Stimulated activated CD4-positive, alpha-beta T cell treated with anti-CD3 and anti-CD28 coated beads, Interleukin-15, amount 100 ng/mL, for 24 hours (primary cell): ENCODE measurements at regions not wholly inside any gene's neighbourhood (a gene's known extent, or its start where the extent isn't known, plus 50 kb on each side); places are given as distances from the start of the nearest gene placed in this dataset.

ENCODE experiments used
- DNase-seq: peaks from one replicate; pipeline ENCODE4 v3.0.0-alpha.2; 2020

GRCh38 chr20:63085151-63085861, 78.5 kb upstream of the BHLHE23 start:
- no peak for DNase-seq

GRCh38 chr20:63084563-63084927, 77.8 kb upstream of the BHLHE23 start:
- DNase-seq, result no peak

- no peak for DNase-seq
Observed at GRCh38 chr20:63083831-63084562, 77.2 kb upstream of the BHLHE23 start.

GRCh38 chr20:63082939-63083735, 76.4 kb upstream of the BHLHE23 start:
- DNase-seq, result no peak

- peak; percentile 33 for DNase-seq
Observed at GRCh38 chr20:63082308-63082938, 75.7 kb upstream of the BHLHE23 start.

- DNase-seq, result no peak
Observed at GRCh38 chr20:63081831-63082230, 75.1 kb upstream of the BHLHE23 start.

- DNase-seq, result no peak
Observed at GRCh38 chr20:63081351-63081750, 74.6 kb upstream of the BHLHE23 start.

GRCh38 chr20:63080811-63081210, 74.0 kb upstream of the BHLHE23 start:
- no peak for DNase-seq

GRCh38 chr20:63080411-63080810, 73.6 kb upstream of the BHLHE23 start:
- DNase-seq, result no peak

- DNase-seq, result no peak
Observed at GRCh38 chr20:63079971-63080370, 73.2 kb upstream of the BHLHE23 start.

GRCh38 chr20:63077705-63078104, 70.9 kb upstream of the BHLHE23 start:
- no peak for DNase-seq

- no peak for DNase-seq
Observed at GRCh38 chr20:63076421-63076820, 69.7 kb upstream of the BHLHE23 start.

- DNase-seq, result no peak
Observed at GRCh38 chr20:63074631-63075030, 67.9 kb upstream of the BHLHE23 start.

- DNase-seq, result no peak
Observed at GRCh38 chr20:63074182-63074581, 67.4 kb upstream of the BHLHE23 start.

- DNase-seq, result no peak
Observed at GRCh38 chr20:63073738-63074065, 66.9 kb upstream of the BHLHE23 start.

GRCh38 chr20:63072991-63073737, 66.4 kb upstream of the BHLHE23 start:
- no peak for DNase-seq

GRCh38 chr20:63072231-63072791, 65.5 kb upstream of the BHLHE23 start:
- DNase-seq, result no peak

GRCh38 chr20:63071541-63072181, 64.9 kb upstream of the BHLHE23 start:
- peak; percentile 46 for DNase-seq

GRCh38 chr20:63070771-63071540, 64.2 kb upstream of the BHLHE23 start:
- no peak for DNase-seq

- DNase-seq, result no peak
Observed at GRCh38 chr20:63070301-63070625, 63.5 kb upstream of the BHLHE23 start.

GRCh38 chr20:63068711-63069367, 62.1 kb upstream of the BHLHE23 start:
- DNase-seq, result no peak
